H1 (cell line): ENCODE measurements at regions not wholly inside any gene's neighbourhood (a gene's known extent, or its start where the extent isn't known, plus 50 kb on each side); places are given as distances from the start of the nearest gene placed in this dataset.
A peak's percentile ranks its signal among the peaks of the same experiment; 100 is the strongest.

Source experiments
- CTCF ChIA-PET: fragments of 300-600 bp; sonication (Branson Sonifier 250); formaldehyde crosslinking; loops from one replicate; lab custom pipeline; 2021; ENCODE audit not compliant: partially characterized antibody; lab: Charles Lee
- POLR2A ChIA-PET: fragments of 300-600 bp; sonication (Branson Sonifier 250); formaldehyde crosslinking; loops from one replicate; lab custom pipeline; 2021; ENCODE audit warnings: inconsistent platforms; ENCODE audit not compliant: partially characterized antibody; lab: Charles Lee
- DNase-seq, 2 experiments: peaks; one replicate each; pipeline versions ENCODE4 v3.0.0 to v3.0.0-alpha.2; 2010 to 2022; ENCODE audit warnings: low spot score in 2 of 2, low read depth in 1 of 2, mixed read lengths in 1 of 2
- FAIRE-seq: peaks from 2 replicates; lab custom pipeline; 2011; peaks lifted over from hg19 to GRCh38; lab: Jason Lieb, UNC
- H2AFZ ChIP-seq: 2 replicates; pipeline ENCODE4 v1.8.1; 2012; ENCODE audit warnings: low read length, inconsistent platforms
- H2AK5ac ChIP-seq: 2 replicates; pipeline ENCODE4 v1.6.1; 2013; ENCODE audit warnings: low read depth, low read length
- H2BK120ac ChIP-seq: replicated peaks from 2 replicates; pipeline ENCODE3; 2013; ENCODE audit warnings: low read depth, low read length, inconsistent platforms
- H2BK12ac ChIP-seq: 2 replicates; pipeline ENCODE4 v1.6.1; 2013; ENCODE audit warnings: low read depth, low read length
- H2BK15ac ChIP-seq: 2 replicates; pipeline ENCODE4 v1.6.1; 2013; ENCODE audit warnings: low read length
- H2BK20ac ChIP-seq: 2 replicates; pipeline ENCODE4 v1.6.1; 2013; ENCODE audit warnings: low read length
- H2BK5ac ChIP-seq: 2 replicates; pipeline ENCODE4 v1.6.1; 2013; ENCODE audit warnings: low read depth, low read length
- H3K14ac ChIP-seq: 2 replicates; pipeline ENCODE4 v1.6.1; 2013; ENCODE audit warnings: inconsistent platforms; ENCODE audit not compliant: insufficient read length
- H3K18ac ChIP-seq: 2 replicates; pipeline ENCODE4 v1.6.1; 2013; ENCODE audit warnings: low read length; ENCODE audit errors: extremely low read depth
- H3K23ac ChIP-seq: 2 replicates; pipeline ENCODE4 v1.6.1; 2013; ENCODE audit warnings: inconsistent platforms; ENCODE audit not compliant: insufficient read length
- H3K23me2 ChIP-seq: 2 replicates; pipeline ENCODE4 v1.6.1; 2013; ENCODE audit warnings: low read depth, low read length
- H3K27ac ChIP-seq: 2 replicates; pipeline ENCODE4 v1.6.1; 2011; ENCODE audit warnings: low read depth, low read length, inconsistent platforms
- H3K27me3 ChIP-seq, 4 experiments: replicated peaks in 1 of 4; 1 replicate in 1 of 4; 2 replicates in 3 of 4; pipeline versions ENCODE4 v1.6.1 to v1.8.1; 2011 to 2013; ENCODE audit warnings: low read length in 3 of 4, mild to moderate bottlenecking in 3 of 4, inconsistent platforms in 2 of 4, mixed read lengths in 2 of 4, moderate library complexity in 1 of 4; ENCODE audit not compliant: control insufficient read depth in 3 of 4, insufficient read depth in 3 of 4; ENCODE audit errors: extremely low read depth in 1 of 4
- H3K36me3 ChIP-seq, 4 experiments: 2 replicates each; pipeline versions ENCODE4 v1.6.1 to v1.8.1; 2011 to 2013; ENCODE audit warnings: mild to moderate bottlenecking in 4 of 4, low read length in 3 of 4, moderate library complexity in 2 of 4, control low read depth in 1 of 4, inconsistent platforms in 1 of 4; ENCODE audit not compliant: insufficient read depth in 4 of 4, control insufficient read depth in 2 of 4
- H3K4ac ChIP-seq: replicated peaks from 2 replicates; pipeline ENCODE3; 2013; ENCODE audit warnings: low read length, low read depth, mixed read lengths, inconsistent platforms; ENCODE audit not compliant: insufficient read length
- H3K4me1 ChIP-seq, 4 experiments: replicated peaks in 1 of 4; 1 replicate in 1 of 4; 2 replicates in 3 of 4; pipeline versions ENCODE4 v1.6.1 to v1.8.1; 2011 to 2013; ENCODE audit warnings: low read length in 3 of 4, inconsistent platforms in 2 of 4, mixed read lengths in 1 of 4; ENCODE audit not compliant: insufficient read depth in 4 of 4, control insufficient read depth in 3 of 4
- H3K4me2 ChIP-seq, 2 experiments: 2 replicates each; pipeline versions ENCODE4 v1.6.1 to v1.8.1; 2011 to 2013; ENCODE audit warnings: low read depth in 2 of 2, low read length in 2 of 2, control low read depth in 1 of 2, inconsistent platforms in 1 of 2, mild to moderate bottlenecking in 1 of 2; ENCODE audit not compliant: insufficient read depth in 1 of 2
- H3K4me3 ChIP-seq, 4 experiments: fragments of 200-600, 300-600 bp in 1 of 4; sonication (generic), shearing (Covaris generic), sonication (Bioruptor Twin) in 1 of 4; 2 replicates each; pipeline versions ENCODE4 v1.5.1 to v1.8.1; 2011 to 2016; ENCODE audit warnings: low read length in 4 of 4, low read depth in 3 of 4, control low read depth in 2 of 4, inconsistent platforms in 2 of 4, mild to moderate bottlenecking in 2 of 4, mixed read lengths in 1 of 4, moderate library complexity in 1 of 4; ENCODE audit not compliant: insufficient read depth in 2 of 4; ENCODE audit errors: extremely low read depth in 1 of 4
- H3K56ac ChIP-seq: replicated peaks from 2 replicates; pipeline ENCODE3; 2013; ENCODE audit warnings: low read depth, mild to moderate bottlenecking, mixed read lengths, low read length, inconsistent platforms; ENCODE audit not compliant: insufficient read length
- H3K79me1 ChIP-seq: 2 replicates; pipeline ENCODE4 v1.6.1; 2013; ENCODE audit warnings: low read depth, low read length, control low read depth
- H3K79me2 ChIP-seq, 2 experiments: 2 replicates each; pipeline versions ENCODE4 v1.6.1 to v1.8.1; 2012 to 2013; ENCODE audit warnings: low read length in 2 of 2, mild to moderate bottlenecking in 2 of 2, inconsistent platforms in 1 of 2; ENCODE audit not compliant: insufficient read depth in 2 of 2, control insufficient read depth in 1 of 2
- H3K9ac ChIP-seq, 4 experiments: replicated peaks in 1 of 4; 1 replicate in 1 of 4; 2 replicates in 3 of 4; pipeline versions ENCODE4 v1.6.1 to v1.8.1; 2011 to 2013; ENCODE audit warnings: low read depth in 3 of 4, low read length in 3 of 4, control low read depth in 2 of 4, mild to moderate bottlenecking in 2 of 4, moderate library complexity in 2 of 4, inconsistent platforms in 1 of 4; ENCODE audit errors: extremely low read depth in 1 of 4
- H3K9me3 ChIP-seq, 2 experiments: 2 replicates each; pipeline versions ENCODE4 v1.6.1 to v1.8.1; 2012 to 2013; ENCODE audit warnings: mild to moderate bottlenecking in 2 of 2, moderate library complexity in 2 of 2, control low read depth in 1 of 2, inconsistent platforms in 1 of 2, low read depth in 1 of 2, low read length in 1 of 2, mixed read lengths in 1 of 2; ENCODE audit not compliant: insufficient read depth in 2 of 2
- H4K20me1 ChIP-seq, 2 experiments: replicated peaks in 1 of 2; 2 replicates each; pipeline versions ENCODE3 to v1.8.1; 2011 to 2013; ENCODE audit warnings: inconsistent platforms in 2 of 2, low read length in 2 of 2, mild to moderate bottlenecking in 1 of 2; ENCODE audit not compliant: insufficient read depth in 2 of 2, control insufficient read depth in 1 of 2
- H4K5ac ChIP-seq: 2 replicates; pipeline ENCODE4 v1.6.1; 2013; ENCODE audit warnings: low read length, low read depth, mixed read lengths, inconsistent platforms; ENCODE audit not compliant: insufficient read length
- H4K8ac ChIP-seq: 2 replicates; pipeline ENCODE4 v1.8.0; 2013; ENCODE audit warnings: mild to moderate bottlenecking, moderate library complexity, low read length, inconsistent platforms; ENCODE audit not compliant: insufficient read depth; ENCODE audit errors: extremely low read depth
- H4K91ac ChIP-seq: replicated peaks from 2 replicates; pipeline ENCODE3; 2013; ENCODE audit warnings: low read length, mixed read lengths, inconsistent platforms; ENCODE audit not compliant: insufficient read length
- CEBPB ChIP-seq: IDR thresholded peaks from 2 replicates; pipeline ENCODE4 v1.6.1; 2012; ENCODE audit warnings: low read depth, low read length
- CHD2 ChIP-seq: IDR thresholded peaks from 2 replicates; pipeline ENCODE4 v1.6.1; 2012; ENCODE audit warnings: low read length, improper control_type of control experiment
- CTCF ChIP-seq, 3 experiments: IDR thresholded peaks; 1 replicate in 2 of 3; 2 replicates in 1 of 3; pipeline versions ENCODE4 v1.5.1 to v1.6.1; 2011; ENCODE audit warnings: low read length in 3 of 3, mild to moderate bottlenecking in 3 of 3, inconsistent platforms in 2 of 3, low read depth in 1 of 3, moderate library complexity in 1 of 3; ENCODE audit not compliant: insufficient read depth in 1 of 3; ENCODE audit errors: control extremely low read depth in 1 of 3
- EZH2 ChIP-seq: fragments of 200-600 bp; sonication (generic); IDR thresholded peaks from 2 replicates; pipeline ENCODE4 v1.7.1; 2012; ENCODE audit warnings: low read depth, mild to moderate bottlenecking, moderate library complexity, low read length, inconsistent platforms; ENCODE audit not compliant: severe bottlenecking
- KDM1A ChIP-seq: fragments of 200-600, 300-600 bp; sonication (generic); IDR thresholded peaks from 2 replicates; pipeline ENCODE4 v1.7.1; 2016; ENCODE audit warnings: mild to moderate bottlenecking, low read length, borderline replicate concordance
- POLR2A ChIP-seq, 2 experiments: IDR thresholded peaks; 1 replicate in 1 of 2; 2 replicates in 1 of 2; pipeline ENCODE4 v1.6.1; 2011; ENCODE audit warnings: low read depth in 2 of 2, low read length in 2 of 2, mild to moderate bottlenecking in 2 of 2; ENCODE audit errors: control extremely low read depth in 1 of 2
- POU5F1 ChIP-seq: IDR thresholded peaks from 2 replicates; pipeline ENCODE4 v1.6.1; 2011; ENCODE audit warnings: low read depth, mild to moderate bottlenecking, low read length, moderate library complexity
- RNF2 ChIP-seq: fragments of 200-900, 300-1000 bp; sonication (generic); IDR thresholded peaks from 2 replicates; pipeline ENCODE4 v1.7.1; 2016; ENCODE audit warnings: borderline replicate concordance, low read depth, mild to moderate bottlenecking, antibody characterized with exemption, low read length; ENCODE audit not compliant: poor library complexity, severe bottlenecking; ENCODE audit errors: missing control alignments
- SAP30 ChIP-seq: fragments of 300-600 bp; sonication (generic); IDR thresholded peaks from 2 replicates; pipeline ENCODE4 v1.7.1; 2012; ENCODE audit warnings: low read length, moderate library complexity, mild to moderate bottlenecking, inconsistent platforms; ENCODE audit not compliant: insufficient read depth, insufficient replicate concordance
- SIX5 ChIP-seq: IDR thresholded peaks from 2 replicates; pipeline ENCODE4 v1.6.1; 2011; ENCODE audit warnings: mild to moderate bottlenecking, low read depth, low read length
- SP2 ChIP-seq: IDR thresholded peaks from 2 replicates; pipeline ENCODE4 v1.6.1; 2012; ENCODE audit warnings: mild to moderate bottlenecking, low read length, inconsistent platforms
- WGBS, 2 experiments: shearing (Covaris generic) in 1 of 2; methylation state at CpG; one replicate each; pipeline versions ENCODE4 v1.1.6 to v1.1.7; 2013 to 2015; ENCODE audit warnings: low lambda C conversion rate in 2 of 2, mixed read lengths in 2 of 2, inconsistent platforms in 1 of 2, low coverage in 1 of 2, missing lambda C conversion rate in 1 of 2; ENCODE audit not compliant: insufficient replicate concordance in 2 of 2, insufficient coverage in 1 of 2, insufficient read length in 1 of 2; ENCODE audit errors: extremely low coverage in 1 of 2, missing lambda C conversion rate in 1 of 2; 5-methylcytosine and 5-hydroxymethylcytosine counted together

DNA sequence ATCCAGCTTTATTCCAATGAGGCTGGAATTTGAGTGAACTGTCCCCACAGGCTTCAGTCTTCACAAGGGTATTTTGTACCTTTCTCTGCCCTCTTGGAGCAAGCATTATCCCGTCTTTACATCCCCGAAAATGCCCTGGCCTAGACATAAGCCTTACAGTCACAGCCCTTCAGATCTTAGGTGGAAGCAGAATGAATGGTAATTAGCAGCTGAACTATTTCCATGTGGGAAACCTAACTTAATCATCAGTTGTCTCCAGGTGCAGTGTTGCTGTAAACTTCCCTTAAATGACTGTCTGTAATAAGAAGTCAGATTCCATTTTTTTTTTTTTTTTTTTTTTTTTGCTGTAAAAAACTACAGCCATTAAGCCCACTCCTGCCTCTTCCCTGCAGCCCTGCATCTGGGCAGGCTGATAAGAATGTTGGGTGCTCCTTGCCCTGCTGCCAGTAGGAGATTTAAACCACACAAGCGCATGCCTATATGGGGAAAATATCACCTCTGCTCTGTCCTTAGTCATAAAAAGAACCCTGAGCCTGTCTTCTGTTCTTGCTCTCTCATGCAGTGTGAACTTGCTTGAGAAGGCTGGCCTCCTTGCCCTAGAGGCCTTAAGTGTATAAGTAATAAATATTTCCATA lies 426.8 kb upstream of the SLITRK5 start:
- Histone ChIP-seq H3K4me2 (no peak overlapping the region), H3K27ac (no peak overlapping the region), H3K4ac (no peak overlapping the region), H2BK5ac (no peak overlapping the region), H2AK5ac (no peak overlapping the region), H2AFZ (peak overlapping the region; percentile 79), H3K56ac (no peak overlapping the region), H3K23ac (no peak overlapping the region), H3K18ac (no peak overlapping the region), H3K79me1 (no peaks in the 10 kb centered on the region), H3K9ac (no peak overlapping the region), H4K91ac (no peak overlapping the region), H3K9me3 (no peaks in the 10 kb centered on the region)
- no peak for FAIRE-seq
- no peak for TF ChIP-seq SAP30
- TF ChIP-seq CHD2, result no peak
- TF ChIP-seq POLR2A (IDR thresholded peaks at IDR 0.05; ENCODE audit: control extremely low read depth in 1 of 2, low read depth in 2 of 2, low read length in 2 of 2), result no peak
- no peak for TF ChIP-seq SP2
- TF ChIP-seq POU5F1, result no peak
- TF ChIP-seq CEBPB, result no peak
- TF ChIP-seq EZH2, result no peak
- no peak for TF ChIP-seq SIX5
- TF ChIP-seq RNF2, result no peak
- no peak for TF ChIP-seq CTCF (IDR thresholded peaks at IDR 0.05; ENCODE audit: control extremely low read depth in 1 of 3, insufficient read depth in 1 of 3, low read depth in 1 of 3, low read length in 3 of 3)
- no peak for TF ChIP-seq KDM1A
- TF ChIP-seq, all 59 proteins: peak for 0
- DNase-seq, result no peak
- Histone ChIP-seq H3K23me2 (no peaks in the 10 kb centered on the region), H2BK12ac (no peak overlapping the region), H3K27me3 (no peaks in the 10 kb centered on the region), H3K4me3 (no peak overlapping the region), H4K20me1 (no peaks in the 10 kb centered on the region), H3K14ac (no peak overlapping the region), H3K79me2 (no peaks in the 10 kb centered on the region), H2BK120ac (no peak overlapping the region), H2BK20ac (no peak overlapping the region), H4K5ac (no peak overlapping the region), H3K4me1 (no peaks in the 10 kb centered on the region), H2BK15ac (no peak overlapping the region), H3K36me3 (no peaks in the 10 kb centered on the region), H4K8ac (no peak overlapping the region)
- POLR2A ChIA-PET, result no interaction called here
- CTCF ChIA-PET, result no interaction called here
- WGBS, 2 experiments, result 96% methylated on average over 3 of the region's 3 CpGs; no CpG with 5 or more reads in 1 of the 2 experiments
